ENCODE measurements at regions not wholly inside any gene's neighbourhood (a gene's known extent, or its start where the extent isn't known, plus 50 kb on each side); places are given as distances from the start of the nearest gene placed in this dataset.

DNA sequence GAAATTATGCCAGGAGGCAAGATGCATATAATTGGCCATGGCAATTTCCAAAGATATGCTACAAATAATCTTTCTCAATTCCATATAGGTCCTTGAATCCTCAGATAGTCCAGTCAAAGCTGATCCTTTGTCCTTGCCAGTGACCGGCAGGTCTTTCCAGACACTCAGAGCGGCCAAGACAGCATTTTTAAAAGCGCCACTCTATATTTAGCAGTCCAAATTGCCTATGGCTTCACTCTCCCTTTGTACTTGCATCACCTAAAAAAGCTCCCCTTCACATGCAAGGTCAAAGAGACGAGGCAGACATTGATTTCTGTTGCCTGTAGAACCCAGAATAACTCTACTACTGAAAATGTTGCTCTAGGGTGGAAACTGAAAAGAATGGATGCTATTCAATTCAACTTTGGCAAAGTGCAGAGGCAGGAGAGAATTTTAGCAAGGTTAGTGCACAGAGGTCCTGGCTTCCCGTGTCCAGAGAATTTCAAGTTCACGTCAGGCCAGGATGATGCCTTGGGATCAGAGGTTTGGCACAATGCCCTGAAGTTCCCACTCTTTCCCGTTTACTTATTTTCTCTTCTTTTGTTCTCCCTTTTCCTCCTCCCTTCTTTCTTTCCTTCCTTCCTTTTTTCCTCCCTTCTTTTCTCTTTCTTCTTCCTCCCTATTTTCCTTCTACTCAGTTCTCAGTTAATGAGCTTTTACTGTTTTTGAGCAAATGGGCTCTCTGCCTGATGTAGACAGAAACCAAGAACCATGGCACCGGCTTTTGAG, 108.5 kb downstream of the KCNK1 start:
- Histone ChIP-seq H3T11ph (ENCODE audit: low read length) (no peak overlapping the region), H3K4ac (ENCODE audit: low read depth, low read length) (no peak overlapping the region), H3K14ac (ENCODE audit: insufficient read depth, low read length) (no peak overlapping the region), H3K23ac (ENCODE audit: insufficient read length, low read depth, low read length) (no peak overlapping the region), H2BK5ac (ENCODE audit: insufficient read length, low read length) (no peak overlapping the region), H2AFZ (ENCODE audit: low read length) (no peak overlapping the region), H3K79me1 (ENCODE audit: insufficient read depth, low read depth, low read length, poor library complexity, severe bottlenecking) (no peaks in the 10 kb centered on the region), H2BK20ac (ENCODE audit: low read depth, low read length, poor library complexity, severe bottlenecking) (no peak overlapping the region), H4K8ac (replicated peaks; ENCODE audit: insufficient read length, low read depth, low read length) (no peak overlapping the region), H3K23me2 (ENCODE audit: insufficient read length, low read depth, low read length, poor library complexity, severe bottlenecking) (no peaks in the 10 kb centered on the region), H4K5ac (ENCODE audit: insufficient read length, low read depth, low read length) (no peak overlapping the region), H4K91ac (ENCODE audit: insufficient read length, low read depth, low read length) (no peak overlapping the region), H3K27me3 (ENCODE audit: insufficient read depth, low read length) (no peaks in the 10 kb centered on the region), H2BK12ac (ENCODE audit: insufficient read length, low read depth, low read length) (no peak overlapping the region), H2AK5ac (ENCODE audit: insufficient read length, low read length) (no peak overlapping the region), H2BK15ac (ENCODE audit: low read depth, low read length) (no peak overlapping the region), H3K27ac (ENCODE audit: insufficient read length, low read depth, low read length) (no peak overlapping the region), H3K4me1 (ENCODE audit: insufficient read depth, low read length) (no peaks in the 10 kb centered on the region; the same call in none of the 2 replicates), H3K9me3 (ENCODE audit: control insufficient read depth, low read depth, low read length) (no peaks in the 10 kb centered on the region), H4K20me1 (ENCODE audit: control insufficient read depth, insufficient read depth, insufficient read length) (no peaks in the 10 kb centered on the region), H3K79me2 (ENCODE audit: insufficient read depth, low read length) (no peaks in the 10 kb centered on the region), H3K18ac (ENCODE audit: insufficient read length, low read depth, low read length) (no peak overlapping the region), H3K56ac (ENCODE audit: insufficient read length, low read depth, low read length) (no peak overlapping the region), H2BK120ac (ENCODE audit: low read depth, low read length, poor library complexity, severe bottlenecking) (no peak overlapping the region), H3K4me2 (ENCODE audit: insufficient read depth, insufficient read length, low read length) (no peak overlapping the region), H3K9ac (ENCODE audit: extremely low read depth, insufficient read length, low read length) (no peak overlapping the region)
- Mint-ChIP-seq H3K4me3 (no peak overlapping the region), H3K27me3 (ENCODE audit: low read depth) (no peaks in the 10 kb centered on the region), H3K9me3 (peaks cover 0 to 5% of the 10 kb centered on the region in 2 experiments; a peak in 2 of 5 replicates), H3K36me3 (ENCODE audit: insufficient read depth in 1 of 3, low read depth in 3 of 3) (peaks cover 0 to 7% (median 3%) of the 10 kb centered on the region in 3 experiments; a peak in 2 of 7 replicates), H3K4me1 (peaks cover 21 to 28% of the 10 kb centered on the region in 2 experiments), H3K27ac (no peak overlapping the region)
- no peak for DNase-seq
- no CpG with 5 or more reads among the region's 8 CpGs for WGBS (ENCODE audit: extremely low coverage, insufficient read length, low lambda C conversion rate)
- TF ChIP-seq, protein P1, sequence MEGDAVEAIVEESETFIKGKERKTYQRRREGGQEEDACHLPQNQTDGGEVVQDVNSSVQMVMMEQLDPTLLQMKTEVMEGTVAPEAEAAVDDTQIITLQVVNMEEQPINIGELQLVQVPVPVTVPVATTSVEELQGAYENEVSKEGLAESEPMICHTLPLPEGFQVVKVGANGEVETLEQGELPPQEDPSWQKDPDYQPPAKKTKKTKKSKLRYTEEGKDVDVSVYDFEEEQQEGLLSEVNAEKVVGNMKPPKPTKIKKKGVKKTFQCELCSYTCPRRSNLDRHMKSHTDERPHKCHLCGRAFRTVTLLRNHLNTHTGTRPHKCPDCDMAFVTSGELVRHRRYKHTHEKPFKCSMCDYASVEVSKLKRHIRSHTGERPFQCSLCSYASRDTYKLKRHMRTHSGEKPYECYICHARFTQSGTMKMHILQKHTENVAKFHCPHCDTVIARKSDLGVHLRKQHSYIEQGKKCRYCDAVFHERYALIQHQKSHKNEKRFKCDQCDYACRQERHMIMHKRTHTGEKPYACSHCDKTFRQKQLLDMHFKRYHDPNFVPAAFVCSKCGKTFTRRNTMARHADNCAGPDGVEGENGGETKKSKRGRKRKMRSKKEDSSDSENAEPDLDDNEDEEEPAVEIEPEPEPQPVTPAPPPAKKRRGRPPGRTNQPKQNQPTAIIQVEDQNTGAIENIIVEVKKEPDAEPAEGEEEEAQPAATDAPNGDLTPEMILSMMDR (conservative IDR thresholded peaks at IDR 0.05), result no peak

All from H9 (cell line).